Fibroblast of upper back skin (primary cell): ENCODE measurements at regions not wholly inside any gene's neighbourhood (a gene's known extent, or its start where the extent isn't known, plus 50 kb on each side); places are given as distances from the start of the nearest gene placed in this dataset.
A peak's percentile ranks its signal among the peaks of the same experiment; 100 is the strongest.

Experiments used
- DNase-seq: peaks from one replicate; pipeline ENCODE4 v3.0.0-alpha.2; 2013

GRCh38 chr7:84474436-84474835 is 279.8 kb upstream of the SEMA3A start:
- DNase-seq = no peak

- DNase-seq = no peak
Observed at GRCh38 chr7:84471576-84471975, 277.0 kb upstream of the SEMA3A start.

GRCh38 chr7:84469034-84469433 is 274.4 kb upstream of the SEMA3A start:
- peak; percentile 35 for DNase-seq

GRCh38 chr7:84462259-84462658 is 267.7 kb upstream of the SEMA3A start:
- DNase-seq = peak; percentile 15

GRCh38 chr7:84461093-84461492 is 266.5 kb upstream of the SEMA3A start:
- DNase-seq = no peak

GRCh38 chr7:84455788-84456187 is 261.2 kb upstream of the SEMA3A start:
- DNase-seq = peak; percentile 53

- DNase-seq = no peak
Observed at GRCh38 chr7:84454174-84454959, 259.8 kb upstream of the SEMA3A start.

GRCh38 chr7:84452618-84453017 is 258.0 kb upstream of the SEMA3A start:
- no peak for DNase-seq

- no peak for DNase-seq
Observed at GRCh38 chr7:84450772-84451171, 256.2 kb upstream of the SEMA3A start.

GRCh38 chr7:84447636-84448293 is 253.2 kb upstream of the SEMA3A start:
- DNase-seq = no peak

GRCh38 chr7:84446991-84447480 is 252.4 kb upstream of the SEMA3A start:
- no peak for DNase-seq

- no peak for DNase-seq
Observed at GRCh38 chr7:84425702-84426259, 231.2 kb upstream of the SEMA3A start.

- DNase-seq = peak; percentile 28
Observed at GRCh38 chr7:84422790-84423189, 228.2 kb upstream of the SEMA3A start.

- peak; percentile 89 for DNase-seq
Observed at GRCh38 chr7:84412161-84412969, 217.8 kb upstream of the SEMA3A start.

GRCh38 chr7:84399661-84400060 is 205.1 kb upstream of the SEMA3A start:
- DNase-seq = no peak

- no peak for DNase-seq
Observed at GRCh38 chr7:84394219-84394618, 199.6 kb upstream of the SEMA3A start.

- DNase-seq = peak; percentile 31
Observed at GRCh38 chr7:84393786-84394185, 199.2 kb upstream of the SEMA3A start.

- no peak for DNase-seq
Observed at GRCh38 chr7:84390845-84391244, 196.3 kb upstream of the SEMA3A start.

- DNase-seq = no peak
Observed at GRCh38 chr7:84389242-84389641, 194.7 kb upstream of the SEMA3A start.

GRCh38 chr7:84387595-84387994 is 193.0 kb upstream of the SEMA3A start:
- DNase-seq = no peak

- DNase-seq = no peak
Observed at GRCh38 chr7:84384417-84384816, 189.8 kb upstream of the SEMA3A start.

- no peak for DNase-seq
Observed at GRCh38 chr7:84379446-84379845, 184.9 kb upstream of the SEMA3A start.

- peak; percentile 26 for DNase-seq
Observed at GRCh38 chr7:84372712-84373111, 178.1 kb upstream of the SEMA3A start.
